ENCODE measurements at regions not wholly inside any gene's neighbourhood (a gene's known extent, or its start where the extent isn't known, plus 50 kb on each side); places are given as distances from the start of the nearest gene placed in this dataset.

GRCh38 chr18:6649421-6650126 lies 79.9 kb upstream of the ARHGAP28 start:
- TF ChIP-seq CTCF (IDR thresholded peaks at IDR 0.05 in 4 of 5, conservative IDR thresholded peaks at IDR 0.05 in 1 of 5) (no peak), POLR2A (IDR thresholded peaks at IDR 0.05) (no peak)

All from gastrocnemius medialis (tissue), 4 donors.